GM23338 (cell line): ENCODE measurements at regions not wholly inside any gene's neighbourhood (a gene's known extent, or its start where the extent isn't known, plus 50 kb on each side); places are given as distances from the start of the nearest gene placed in this dataset.

Experiments
- ATAC-seq: fragments of 200-7000 bp; cut with Tn5 transposase; 3 replicates; pipeline ENCODE4 v1.9.1; 2020
- DNase-seq: peaks from one replicate; pipeline ENCODE4 v3.0.0-alpha.2; 2015; ENCODE audit warnings: low spot score
- H2AFZ ChIP-seq: fragments of 200-600 bp; sonication (generic); 2 replicates; pipeline ENCODE4 v1.8.0; 2016; ENCODE audit warnings: antibody characterized with exemption, mild to moderate bottlenecking, moderate library complexity
- H3F3A ChIP-seq: fragments of 200-600 bp; sonication (generic); replicated peaks from 2 replicates; pipeline ENCODE4 v1.8.0; 2017; ENCODE audit warnings: antibody characterized with exemption, mixed run types, low read depth
- H3K27ac ChIP-seq: fragments of 200-600 bp; sonication (generic); 2 replicates; pipeline ENCODE4 v1.6.1; 2016; ENCODE audit warnings: low read depth
- H3K27me3 ChIP-seq: fragments of 200-600 bp; sonication (generic); 2 replicates; pipeline ENCODE4 v1.8.0; 2016; ENCODE audit warnings: mild to moderate bottlenecking, mixed run types, moderate library complexity; ENCODE audit not compliant: insufficient read depth
- H3K36me3 ChIP-seq: fragments of 200-600 bp; sonication (generic); 2 replicates; pipeline ENCODE4 v1.8.0; 2016; ENCODE audit warnings: mild to moderate bottlenecking; ENCODE audit not compliant: insufficient read depth
- H3K4me1 ChIP-seq: fragments of 200-600 bp; sonication (generic); 2 replicates; pipeline ENCODE4 v1.8.0; 2016; ENCODE audit warnings: mild to moderate bottlenecking, moderate library complexity; ENCODE audit not compliant: insufficient read depth
- H3K4me2 ChIP-seq: fragments of 200-600 bp; sonication (generic); 2 replicates; pipeline ENCODE4 v1.7.1; 2017; ENCODE audit warnings: mixed run types
- H3K4me3 ChIP-seq: fragments of 200-600 bp; sonication (generic); 2 replicates; pipeline ENCODE4 v1.6.1; 2016; ENCODE audit warnings: mixed run types
- H3K79me2 ChIP-seq: fragments of 200-600 bp; sonication (generic); replicated peaks from 2 replicates; pipeline ENCODE4 v1.8.0; 2017; ENCODE audit warnings: mild to moderate bottlenecking; ENCODE audit not compliant: insufficient read depth
- H3K9me2 ChIP-seq: fragments of 200-600 bp; sonication (generic); 2 replicates; pipeline ENCODE4 v1.8.0; 2017; ENCODE audit not compliant: insufficient read depth
- H4K20me1 ChIP-seq: fragments of 200-600 bp; sonication (generic); replicated peaks from 2 replicates; pipeline ENCODE4 v1.8.0; 2017; ENCODE audit warnings: mild to moderate bottlenecking; ENCODE audit not compliant: insufficient read depth
- H3K27ac Mint-ChIP-seq: 2 replicates; pipeline ENCODE4 v1.8.0; 2020; ENCODE audit warnings: inconsistent platforms, mild to moderate bottlenecking, moderate library complexity, mixed read lengths
- H3K27me3 Mint-ChIP-seq: 3 replicates; pipeline ENCODE4 v1.8.0; 2022; ENCODE audit warnings: low read depth, mild to moderate bottlenecking, moderate library complexity, mixed read lengths, inconsistent platforms; ENCODE audit not compliant: insufficient read depth, poor library complexity
- H3K36me3 Mint-ChIP-seq: 3 replicates; pipeline ENCODE4 v1.8.0; 2021; ENCODE audit warnings: low read depth, mild to moderate bottlenecking, inconsistent platforms, moderate library complexity, mixed read lengths
- H3K4me1 Mint-ChIP-seq: 3 replicates; pipeline ENCODE4 v1.8.0; 2020; ENCODE audit warnings: mild to moderate bottlenecking, inconsistent platforms, mixed read lengths
- H3K4me3 Mint-ChIP-seq: 3 replicates; pipeline ENCODE4 v1.8.0; 2021; ENCODE audit warnings: moderate library complexity, mild to moderate bottlenecking, inconsistent platforms, mixed read lengths
- H3K9me3 Mint-ChIP-seq: 3 replicates; pipeline ENCODE4 v1.8.0; 2020; ENCODE audit warnings: moderate library complexity, mild to moderate bottlenecking, inconsistent platforms, mixed read lengths
- CREB1 ChIP-seq: fragments of 250-450 bp; sonication (Bioruptor Pico); IDR thresholded peaks from 2 replicates; pipeline ENCODE4 v1.5.0; 2020; ENCODE audit warnings: low read depth, mild to moderate bottlenecking, moderate library complexity
- EZH2 ChIP-seq: fragments of 200-600 bp; sonication (generic); IDR thresholded peaks from one replicate; pipeline ENCODE4 v1.8.0; 2017; ENCODE audit warnings: antibody characterized with exemption, mild to moderate bottlenecking, low read depth; ENCODE audit not compliant: unreplicated experiment
- EZH2phosphoT487 ChIP-seq: fragments of 200-600 bp; sonication (generic); IDR thresholded peaks from one replicate; pipeline ENCODE4 v1.8.1; 2018; ENCODE audit warnings: antibody characterized with exemption; ENCODE audit not compliant: unreplicated experiment
- JUNB ChIP-seq: IDR thresholded peaks from one replicate; pipeline ENCODE4 v1.6.1; 2016; ENCODE audit warnings: antibody characterized with exemption; ENCODE audit not compliant: unreplicated experiment
- NANOG ChIP-seq: IDR thresholded peaks from 2 replicates; pipeline ENCODE4 v1.6.1; 2016; ENCODE audit warnings: antibody characterized with exemption, borderline replicate concordance
- POLR2AphosphoS5 ChIP-seq: IDR thresholded peaks from 2 replicates; pipeline ENCODE4 v1.6.1; 2016; ENCODE audit warnings: antibody characterized with exemption, low read depth
- STAT1 ChIP-seq: IDR thresholded peaks from one replicate; pipeline ENCODE4 v1.6.1; 2016; ENCODE audit warnings: antibody characterized with exemption; ENCODE audit not compliant: unreplicated experiment
- ZNF114 ChIP-seq: fragments of 250-450 bp; sonication (Bioruptor Pico); IDR thresholded peaks from 2 replicates; pipeline ENCODE4 v1.5.0; 2020; ENCODE audit warnings: mild to moderate bottlenecking, moderate library complexity
- ZNF331 ChIP-seq: fragments of 250-450 bp; sonication (Bioruptor Pico); IDR thresholded peaks from 2 replicates; pipeline ENCODE4 v1.5.0; 2020; ENCODE audit warnings: low read depth, mild to moderate bottlenecking, moderate library complexity
- ZNF462 ChIP-seq: fragments of 250-450 bp; sonication (Bioruptor Pico); IDR thresholded peaks from 2 replicates; pipeline ENCODE4 v1.5.0; 2020; ENCODE audit warnings: mild to moderate bottlenecking, moderate library complexity
- TF ChIP-seq, protein P1 (sequence below): IDR thresholded peaks from one replicate; pipeline ENCODE4 v1.6.1; 2018; ENCODE audit warnings: antibody characterized with exemption; ENCODE audit not compliant: unreplicated experiment
- TF ChIP-seq, protein P2 (sequence below), 2 experiments: fragments of 200-600 bp in 1 of 2; sonication (generic) in 1 of 2; conservative IDR thresholded peaks; 2 replicates each; pipeline versions ENCODE4 v1.5.1 to v1.6.1; 2016 to 2017; ENCODE audit warnings: antibody characterized with exemption in 2 of 2, low read depth in 2 of 2, mild to moderate bottlenecking in 2 of 2, moderate library complexity in 1 of 2
- TF ChIP-seq, protein P3 (sequence below): IDR thresholded peaks from 2 replicates; pipeline ENCODE4 v1.6.1; 2016; ENCODE audit warnings: antibody characterized with exemption

DNA sequence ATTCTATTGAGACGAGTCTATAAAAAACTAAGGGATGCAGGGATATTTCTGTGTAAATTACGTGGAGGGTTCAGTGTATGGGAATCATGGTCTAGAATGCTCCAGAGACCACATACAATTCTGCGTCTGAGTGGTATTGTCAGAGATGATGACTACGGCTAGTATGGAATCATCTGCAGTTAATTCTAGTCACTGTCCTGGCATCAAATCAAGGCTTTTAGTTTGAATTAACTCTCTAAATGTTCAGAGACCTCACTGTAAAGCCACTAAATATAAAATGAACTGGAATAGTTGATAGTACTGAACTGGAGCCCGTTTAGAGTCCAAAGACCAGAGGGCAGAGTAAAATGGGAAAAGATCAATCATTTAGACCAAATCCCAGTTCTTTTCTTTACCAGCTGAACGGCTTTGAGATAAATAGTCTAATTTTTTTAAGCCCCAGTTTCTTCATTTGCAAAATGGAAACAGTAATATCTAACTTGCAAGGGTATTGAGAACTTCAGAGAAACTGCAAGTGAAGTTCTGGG is 599.8 kb downstream of the EBF1 start:
- ATAC-seq = no peak
- H3K27ac ChIP-seq = no peak overlapping the region

More for the DNA sequence above, 599.8 kb downstream of the EBF1 start:
- peaks cover 12% of the 10 kb centered on the region for H3K4me1 Mint-ChIP-seq
- Histone ChIP-seq H3K27me3 (no peaks in the 10 kb centered on the region), H3K4me3 (no peak overlapping the region), H3K79me2 (no peaks in the 10 kb centered on the region), H2AFZ (no peak overlapping the region), H4K20me1 (no peaks in the 10 kb centered on the region), H3K9me2 (no peaks in the 10 kb centered on the region), H3F3A (no peaks in the 10 kb centered on the region), H3K4me2 (no peak overlapping the region), H3K36me3 (no peaks in the 10 kb centered on the region), H3K4me1 (no peaks in the 10 kb centered on the region; the same call in 1 of the 2 replicates)
- H3K27ac Mint-ChIP-seq = no peak overlapping the region
- H3K27me3 Mint-ChIP-seq = no peaks in the 10 kb centered on the region
- no peaks in the 10 kb centered on the region for H3K36me3 Mint-ChIP-seq
- no peak for DNase-seq
- no peak overlapping the region for H3K4me3 Mint-ChIP-seq
- TF ChIP-seq, protein P1, sequence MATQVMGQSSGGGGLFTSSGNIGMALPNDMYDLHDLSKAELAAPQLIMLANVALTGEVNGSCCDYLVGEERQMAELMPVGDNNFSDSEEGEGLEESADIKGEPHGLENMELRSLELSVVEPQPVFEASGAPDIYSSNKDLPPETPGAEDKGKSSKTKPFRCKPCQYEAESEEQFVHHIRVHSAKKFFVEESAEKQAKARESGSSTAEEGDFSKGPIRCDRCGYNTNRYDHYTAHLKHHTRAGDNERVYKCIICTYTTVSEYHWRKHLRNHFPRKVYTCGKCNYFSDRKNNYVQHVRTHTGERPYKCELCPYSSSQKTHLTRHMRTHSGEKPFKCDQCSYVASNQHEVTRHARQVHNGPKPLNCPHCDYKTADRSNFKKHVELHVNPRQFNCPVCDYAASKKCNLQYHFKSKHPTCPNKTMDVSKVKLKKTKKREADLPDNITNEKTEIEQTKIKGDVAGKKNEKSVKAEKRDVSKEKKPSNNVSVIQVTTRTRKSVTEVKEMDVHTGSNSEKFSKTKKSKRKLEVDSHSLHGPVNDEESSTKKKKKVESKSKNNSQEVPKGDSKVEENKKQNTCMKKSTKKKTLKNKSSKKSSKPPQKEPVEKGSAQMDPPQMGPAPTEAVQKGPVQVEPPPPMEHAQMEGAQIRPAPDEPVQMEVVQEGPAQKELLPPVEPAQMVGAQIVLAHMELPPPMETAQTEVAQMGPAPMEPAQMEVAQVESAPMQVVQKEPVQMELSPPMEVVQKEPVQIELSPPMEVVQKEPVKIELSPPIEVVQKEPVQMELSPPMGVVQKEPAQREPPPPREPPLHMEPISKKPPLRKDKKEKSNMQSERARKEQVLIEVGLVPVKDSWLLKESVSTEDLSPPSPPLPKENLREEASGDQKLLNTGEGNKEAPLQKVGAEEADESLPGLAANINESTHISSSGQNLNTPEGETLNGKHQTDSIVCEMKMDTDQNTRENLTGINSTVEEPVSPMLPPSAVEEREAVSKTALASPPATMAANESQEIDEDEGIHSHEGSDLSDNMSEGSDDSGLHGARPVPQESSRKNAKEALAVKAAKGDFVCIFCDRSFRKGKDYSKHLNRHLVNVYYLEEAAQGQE = no peak
- TF ChIP-seq EZH2 (no peak), EZH2phosphoT487 (no peak), ZNF114 (no peak), ZNF462 (CRISPR knock-in tag) (no peak), POLR2AphosphoS5 (no peak), JUNB (no peak), NANOG (no peak), ZNF331 (CRISPR knock-in tag) (no peak), STAT1 (no peak), CREB1 (CRISPR knock-in tag) (no peak)
- TF ChIP-seq, protein P2, sequence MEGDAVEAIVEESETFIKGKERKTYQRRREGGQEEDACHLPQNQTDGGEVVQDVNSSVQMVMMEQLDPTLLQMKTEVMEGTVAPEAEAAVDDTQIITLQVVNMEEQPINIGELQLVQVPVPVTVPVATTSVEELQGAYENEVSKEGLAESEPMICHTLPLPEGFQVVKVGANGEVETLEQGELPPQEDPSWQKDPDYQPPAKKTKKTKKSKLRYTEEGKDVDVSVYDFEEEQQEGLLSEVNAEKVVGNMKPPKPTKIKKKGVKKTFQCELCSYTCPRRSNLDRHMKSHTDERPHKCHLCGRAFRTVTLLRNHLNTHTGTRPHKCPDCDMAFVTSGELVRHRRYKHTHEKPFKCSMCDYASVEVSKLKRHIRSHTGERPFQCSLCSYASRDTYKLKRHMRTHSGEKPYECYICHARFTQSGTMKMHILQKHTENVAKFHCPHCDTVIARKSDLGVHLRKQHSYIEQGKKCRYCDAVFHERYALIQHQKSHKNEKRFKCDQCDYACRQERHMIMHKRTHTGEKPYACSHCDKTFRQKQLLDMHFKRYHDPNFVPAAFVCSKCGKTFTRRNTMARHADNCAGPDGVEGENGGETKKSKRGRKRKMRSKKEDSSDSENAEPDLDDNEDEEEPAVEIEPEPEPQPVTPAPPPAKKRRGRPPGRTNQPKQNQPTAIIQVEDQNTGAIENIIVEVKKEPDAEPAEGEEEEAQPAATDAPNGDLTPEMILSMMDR (conservative IDR thresholded peaks at IDR 0.05; ENCODE audit: low read depth in 2 of 2) = no peak
- TF ChIP-seq, protein P3, sequence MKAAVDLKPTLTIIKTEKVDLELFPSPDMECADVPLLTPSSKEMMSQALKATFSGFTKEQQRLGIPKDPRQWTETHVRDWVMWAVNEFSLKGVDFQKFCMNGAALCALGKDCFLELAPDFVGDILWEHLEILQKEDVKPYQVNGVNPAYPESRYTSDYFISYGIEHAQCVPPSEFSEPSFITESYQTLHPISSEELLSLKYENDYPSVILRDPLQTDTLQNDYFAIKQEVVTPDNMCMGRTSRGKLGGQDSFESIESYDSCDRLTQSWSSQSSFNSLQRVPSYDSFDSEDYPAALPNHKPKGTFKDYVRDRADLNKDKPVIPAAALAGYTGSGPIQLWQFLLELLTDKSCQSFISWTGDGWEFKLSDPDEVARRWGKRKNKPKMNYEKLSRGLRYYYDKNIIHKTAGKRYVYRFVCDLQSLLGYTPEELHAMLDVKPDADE = no peak
- H3K9me3 Mint-ChIP-seq = peaks cover 1% of the 10 kb centered on the region; the same call in 2 of the 3 replicates
